ENCODE measurements at regions not wholly inside any gene's neighbourhood (a gene's known extent, or its start where the extent isn't known, plus 50 kb on each side); places are given as distances from the start of the nearest gene placed in this dataset.

GRCh38 chr11:15716550-15716949 is 601.8 kb downstream of the INSC start:
- H3K4me1 Mint-ChIP-seq (ENCODE audit: unreplicated experiment): no peaks in the 10 kb centered on the region
- H3K4me3 Mint-ChIP-seq (ENCODE audit: unreplicated experiment): no peak overlapping the region
- H3K27me3 Mint-ChIP-seq (ENCODE audit: unreplicated experiment): no peaks in the 10 kb centered on the region

GRCh38 chr11:15720460-15720859 is 605.7 kb downstream of the INSC start:
- DNase-seq (ENCODE audit: low spot score): no peak

More at GRCh38 chr11:15716550-15716949, 601.8 kb downstream of the INSC start:
- DNase-seq (ENCODE audit: low spot score): no peak
- Mint-ChIP-seq H3K27ac (ENCODE audit: unreplicated experiment) (no peak overlapping the region), H3K36me3 (ENCODE audit: low read depth, unreplicated experiment) (no peaks in the 10 kb centered on the region), H3K9me3 (ENCODE audit: unreplicated experiment) (no peaks in the 10 kb centered on the region)
- no peak for TF ChIP-seq CTCF (IDR thresholded peaks at IDR 0.05; ENCODE audit: unreplicated experiment)

GRCh38 chr11:15723966-15724365 is 609.2 kb downstream of the INSC start:
- no peaks in the 10 kb centered on the region for H3K27me3 Mint-ChIP-seq (ENCODE audit: unreplicated experiment)
- DNase-seq (ENCODE audit: low spot score): no peak
- no peak overlapping the region for H3K4me3 Mint-ChIP-seq (ENCODE audit: unreplicated experiment)
- no peaks in the 10 kb centered on the region for H3K9me3 Mint-ChIP-seq (ENCODE audit: unreplicated experiment)
- TF ChIP-seq CTCF (IDR thresholded peaks at IDR 0.05; ENCODE audit: unreplicated experiment): no peak
- peaks cover 9% of the 10 kb centered on the region for H3K4me1 Mint-ChIP-seq (ENCODE audit: unreplicated experiment)
- H3K27ac Mint-ChIP-seq (ENCODE audit: unreplicated experiment): no peak overlapping the region
- H3K36me3 Mint-ChIP-seq (ENCODE audit: low read depth, unreplicated experiment): peaks cover 5% of the 10 kb centered on the region

More at GRCh38 chr11:15720460-15720859, 605.7 kb downstream of the INSC start:
- Mint-ChIP-seq H3K27me3 (ENCODE audit: unreplicated experiment) (no peaks in the 10 kb centered on the region), H3K36me3 (ENCODE audit: low read depth, unreplicated experiment) (peaks cover 5% of the 10 kb centered on the region), H3K4me1 (ENCODE audit: unreplicated experiment) (peaks cover 9% of the 10 kb centered on the region), H3K9me3 (ENCODE audit: unreplicated experiment) (no peaks in the 10 kb centered on the region), H3K4me3 (ENCODE audit: unreplicated experiment) (no peak overlapping the region), H3K27ac (ENCODE audit: unreplicated experiment) (no peak overlapping the region)
- TF ChIP-seq CTCF (IDR thresholded peaks at IDR 0.05; ENCODE audit: unreplicated experiment): no peak

- Mint-ChIP-seq H3K4me1 (ENCODE audit: unreplicated experiment) (peaks cover 9% of the 10 kb centered on the region), H3K27ac (ENCODE audit: unreplicated experiment) (no peak overlapping the region), H3K9me3 (ENCODE audit: unreplicated experiment) (no peaks in the 10 kb centered on the region), H3K4me3 (ENCODE audit: unreplicated experiment) (no peak overlapping the region), H3K27me3 (ENCODE audit: unreplicated experiment) (no peaks in the 10 kb centered on the region), H3K36me3 (ENCODE audit: low read depth, unreplicated experiment) (peaks cover 5% of the 10 kb centered on the region)
- TF ChIP-seq CTCF (IDR thresholded peaks at IDR 0.05; ENCODE audit: unreplicated experiment): no peak
- DNase-seq (ENCODE audit: low spot score): no peak
These were observed 609.9 kb downstream of the INSC start for GRCh38 chr11:15724601-15725000.

- H3K27me3 Mint-ChIP-seq (ENCODE audit: unreplicated experiment): no peaks in the 10 kb centered on the region
- no peak overlapping the region for H3K4me3 Mint-ChIP-seq (ENCODE audit: unreplicated experiment)
- TF ChIP-seq CTCF (IDR thresholded peaks at IDR 0.05; ENCODE audit: unreplicated experiment): no peak
- DNase-seq (ENCODE audit: low spot score): no peak
- H3K9me3 Mint-ChIP-seq (ENCODE audit: unreplicated experiment): no peaks in the 10 kb centered on the region
- peaks cover 5% of the 10 kb centered on the region for H3K36me3 Mint-ChIP-seq (ENCODE audit: low read depth, unreplicated experiment)
- H3K27ac Mint-ChIP-seq (ENCODE audit: unreplicated experiment): no peak overlapping the region
- peaks cover 9% of the 10 kb centered on the region for H3K4me1 Mint-ChIP-seq (ENCODE audit: unreplicated experiment)
These were observed 610.5 kb downstream of the INSC start for GRCh38 chr11:15725246-15725645.
